ENCODE measurements at regions not wholly inside any gene's neighbourhood (a gene's known extent, or its start where the extent isn't known, plus 50 kb on each side); places are given as distances from the start of the nearest gene placed in this dataset.

GRCh38 chr22:47623763-47624148, 861.3 kb downstream of the TBC1D22A start:
- TF ChIP-seq, protein P1, sequence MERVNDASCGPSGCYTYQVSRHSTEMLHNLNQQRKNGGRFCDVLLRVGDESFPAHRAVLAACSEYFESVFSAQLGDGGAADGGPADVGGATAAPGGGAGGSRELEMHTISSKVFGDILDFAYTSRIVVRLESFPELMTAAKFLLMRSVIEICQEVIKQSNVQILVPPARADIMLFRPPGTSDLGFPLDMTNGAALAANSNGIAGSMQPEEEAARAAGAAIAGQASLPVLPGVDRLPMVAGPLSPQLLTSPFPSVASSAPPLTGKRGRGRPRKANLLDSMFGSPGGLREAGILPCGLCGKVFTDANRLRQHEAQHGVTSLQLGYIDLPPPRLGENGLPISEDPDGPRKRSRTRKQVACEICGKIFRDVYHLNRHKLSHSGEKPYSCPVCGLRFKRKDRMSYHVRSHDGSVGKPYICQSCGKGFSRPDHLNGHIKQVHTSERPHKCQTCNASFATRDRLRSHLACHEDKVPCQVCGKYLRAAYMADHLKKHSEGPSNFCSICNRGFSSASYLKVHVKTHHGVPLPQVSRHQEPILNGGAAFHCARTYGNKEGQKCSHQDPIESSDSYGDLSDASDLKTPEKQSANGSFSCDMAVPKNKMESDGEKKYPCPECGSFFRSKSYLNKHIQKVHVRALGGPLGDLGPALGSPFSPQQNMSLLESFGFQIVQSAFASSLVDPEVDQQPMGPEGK (CRISPR knock-in tag; IDR thresholded peaks at IDR 0.05; ENCODE audit: borderline replicate concordance), result no peak
- no peak for TF ChIP-seq ZNF70 (CRISPR knock-in tag; IDR thresholded peaks at IDR 0.05)
- no peak for TF ChIP-seq ESRRG (CRISPR knock-in tag; IDR thresholded peaks at IDR 0.05)
- no peak for TF ChIP-seq GLIS3 (CRISPR knock-in tag; IDR thresholded peaks at IDR 0.05)
- TF ChIP-seq TOX (CRISPR knock-in tag; IDR thresholded peaks at IDR 0.05; ENCODE audit: borderline replicate concordance), result no peak
- TF ChIP-seq ZFP30 (CRISPR knock-in tag; IDR thresholded peaks at IDR 0.05), result no peak
- no peak for TF ChIP-seq ZNF565 (CRISPR knock-in tag; conservative IDR thresholded peaks at IDR 0.05; ENCODE audit: low read depth)
- no peak for TF ChIP-seq ARNTL (CRISPR knock-in tag; IDR thresholded peaks at IDR 0.05; ENCODE audit: borderline replicate concordance, low read depth)
- TF ChIP-seq ZFP3 (CRISPR knock-in tag; IDR thresholded peaks at IDR 0.05), result no peak
- TF ChIP-seq RARB (CRISPR knock-in tag; IDR thresholded peaks at IDR 0.05), result no peak
- TF ChIP-seq CREB5 (CRISPR knock-in tag; IDR thresholded peaks at IDR 0.05; ENCODE audit: low read depth), result no peak
- no peak for TF ChIP-seq CSRNP3 (CRISPR knock-in tag; IDR thresholded peaks at IDR 0.05)
- no peak for TF ChIP-seq CSDC2 (CRISPR knock-in tag; IDR thresholded peaks at IDR 0.05)
- TF ChIP-seq POU6F1 (CRISPR knock-in tag; IDR thresholded peaks at IDR 0.05; ENCODE audit: borderline replicate concordance, low read depth), result no peak
- no peak for TF ChIP-seq ISL1 (CRISPR knock-in tag; IDR thresholded peaks at IDR 0.05)
- no peak for TF ChIP-seq BACH2 (CRISPR knock-in tag; IDR thresholded peaks at IDR 0.05; ENCODE audit: borderline replicate concordance)

DNA sequence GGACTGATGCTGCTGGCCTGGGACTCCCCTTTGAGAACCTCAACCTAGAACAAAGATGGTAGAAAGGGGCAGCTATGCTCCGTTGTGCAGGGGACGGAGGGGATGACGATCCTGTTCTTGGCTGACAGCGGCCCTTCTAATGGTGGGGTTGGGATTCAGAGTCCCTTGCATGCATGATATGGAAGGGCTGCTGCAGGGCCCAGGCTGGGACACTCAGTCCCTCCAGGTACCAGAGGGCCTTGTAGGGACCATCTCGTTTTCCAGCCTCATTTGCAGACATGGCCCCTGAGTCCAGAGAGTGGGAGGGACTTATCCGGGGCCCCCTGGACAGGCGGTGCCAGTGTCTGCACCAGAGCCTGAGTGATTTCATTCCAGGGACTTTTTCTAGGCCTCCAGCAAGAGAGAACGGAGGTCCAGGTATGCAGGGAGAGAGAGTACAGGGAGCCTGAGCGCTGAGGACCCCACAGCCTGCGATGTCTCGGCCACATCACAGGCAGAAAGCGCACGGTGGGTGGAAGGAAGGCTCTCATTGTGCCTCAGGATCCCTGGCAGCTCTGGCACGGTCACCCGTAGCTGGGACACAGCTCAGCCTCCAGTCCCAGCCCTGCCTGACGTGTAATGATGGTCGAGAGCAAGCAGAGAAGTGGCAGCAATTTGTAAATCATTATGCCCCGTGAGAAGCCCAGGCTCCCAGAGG, 860.8 kb downstream of the TBC1D22A start:
- no peak for ATAC-seq
- TF ChIP-seq ZNF565 (CRISPR knock-in tag; conservative IDR thresholded peaks at IDR 0.05; ENCODE audit: low read depth), result no peak
- no peak for TF ChIP-seq ISL1 (CRISPR knock-in tag; IDR thresholded peaks at IDR 0.05)
- no peak for TF ChIP-seq CSRNP3 (CRISPR knock-in tag; IDR thresholded peaks at IDR 0.05)
- TF ChIP-seq ESRRG (CRISPR knock-in tag; IDR thresholded peaks at IDR 0.05), result no peak
- no peak for TF ChIP-seq TCF4 (CRISPR knock-in tag; IDR thresholded peaks at IDR 0.05; ENCODE audit: borderline replicate concordance)

More at GRCh38 chr22:47623763-47624148, 861.3 kb downstream of the TBC1D22A start:
- no peak for ATAC-seq

- no peak for ATAC-seq
- TF ChIP-seq CREB5 (CRISPR knock-in tag; IDR thresholded peaks at IDR 0.05; ENCODE audit: low read depth) (no peak), ARNTL (CRISPR knock-in tag; IDR thresholded peaks at IDR 0.05; ENCODE audit: borderline replicate concordance, low read depth) (no peak), POU6F1 (CRISPR knock-in tag; IDR thresholded peaks at IDR 0.05; ENCODE audit: borderline replicate concordance, low read depth) (no peak), TOX (CRISPR knock-in tag; IDR thresholded peaks at IDR 0.05; ENCODE audit: borderline replicate concordance) (no peak), CSRNP3 (CRISPR knock-in tag; IDR thresholded peaks at IDR 0.05) (no peak), ZNF70 (CRISPR knock-in tag; IDR thresholded peaks at IDR 0.05) (no peak), ISL1 (CRISPR knock-in tag; IDR thresholded peaks at IDR 0.05) (no peak), ZC3H10 (CRISPR knock-in tag; IDR thresholded peaks at IDR 0.05) (no peak), RARB (CRISPR knock-in tag; IDR thresholded peaks at IDR 0.05) (no peak), BACH2 (CRISPR knock-in tag; IDR thresholded peaks at IDR 0.05; ENCODE audit: borderline replicate concordance) (no peak)
- TF ChIP-seq, protein P2, sequence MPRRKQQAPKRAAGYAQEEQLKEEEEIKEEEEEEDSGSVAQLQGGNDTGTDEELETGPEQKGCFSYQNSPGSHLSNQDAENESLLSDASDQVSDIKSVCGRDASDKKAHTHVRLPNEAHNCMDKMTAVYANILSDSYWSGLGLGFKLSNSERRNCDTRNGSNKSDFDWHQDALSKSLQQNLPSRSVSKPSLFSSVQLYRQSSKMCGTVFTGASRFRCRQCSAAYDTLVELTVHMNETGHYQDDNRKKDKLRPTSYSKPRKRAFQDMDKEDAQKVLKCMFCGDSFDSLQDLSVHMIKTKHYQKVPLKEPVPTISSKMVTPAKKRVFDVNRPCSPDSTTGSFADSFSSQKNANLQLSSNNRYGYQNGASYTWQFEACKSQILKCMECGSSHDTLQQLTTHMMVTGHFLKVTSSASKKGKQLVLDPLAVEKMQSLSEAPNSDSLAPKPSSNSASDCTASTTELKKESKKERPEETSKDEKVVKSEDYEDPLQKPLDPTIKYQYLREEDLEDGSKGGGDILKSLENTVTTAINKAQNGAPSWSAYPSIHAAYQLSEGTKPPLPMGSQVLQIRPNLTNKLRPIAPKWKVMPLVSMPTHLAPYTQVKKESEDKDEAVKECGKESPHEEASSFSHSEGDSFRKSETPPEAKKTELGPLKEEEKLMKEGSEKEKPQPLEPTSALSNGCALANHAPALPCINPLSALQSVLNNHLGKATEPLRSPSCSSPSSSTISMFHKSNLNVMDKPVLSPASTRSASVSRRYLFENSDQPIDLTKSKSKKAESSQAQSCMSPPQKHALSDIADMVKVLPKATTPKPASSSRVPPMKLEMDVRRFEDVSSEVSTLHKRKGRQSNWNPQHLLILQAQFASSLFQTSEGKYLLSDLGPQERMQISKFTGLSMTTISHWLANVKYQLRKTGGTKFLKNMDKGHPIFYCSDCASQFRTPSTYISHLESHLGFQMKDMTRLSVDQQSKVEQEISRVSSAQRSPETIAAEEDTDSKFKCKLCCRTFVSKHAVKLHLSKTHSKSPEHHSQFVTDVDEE (CRISPR knock-in tag; IDR thresholded peaks at IDR 0.05), result no peak
Observed at GRCh38 chr22:47622541-47622940, 860.1 kb downstream of the TBC1D22A start.

Measured in SK-N-SH treated with all-trans-retinoic acid at 6 μM for 48 hours (cell line).